Sigmoid colon (tissue), 6 donors: ENCODE measurements at regions not wholly inside any gene's neighbourhood (a gene's known extent, or its start where the extent isn't known, plus 50 kb on each side); places are given as distances from the start of the nearest gene placed in this dataset.
"Not testable (repeated sequence)": the region's sequence is repeated elsewhere in the genome, so short reads cannot be mapped to it uniquely, and the experiment has no call there.

Source experiments
- DNase-seq: peaks from one replicate; pipeline ENCODE4 v3.0.0-alpha.2; 2019
- H3K27ac ChIP-seq, 4 donors: fragments of 200-600 bp; sonication (generic); one replicate each; pipeline ENCODE4 v1.5.1; 2016 to 2019; ENCODE audit warnings: mild to moderate bottlenecking in 1 of 4
- H3K27me3 ChIP-seq, 3 donors: fragments of 200-600 bp; sonication (generic); one replicate each; pipeline ENCODE4 v1.5.1; 2019; ENCODE audit warnings: mild to moderate bottlenecking in 1 of 3
- H3K36me3 ChIP-seq, 4 donors: fragments of 200-600 bp; sonication (generic); one replicate each; pipeline ENCODE4 v1.5.1; 2016 to 2019
- H3K4me1 ChIP-seq, 4 donors: fragments of 200-600 bp; sonication (generic); one replicate each; pipeline ENCODE4 v1.5.1; 2017 to 2019
- H3K4me3 ChIP-seq, 4 donors: fragments of 200-600 bp; sonication (generic); one replicate each; pipeline ENCODE4 v1.5.1; 2017 to 2019; ENCODE audit warnings: mild to moderate bottlenecking in 2 of 4, moderate library complexity in 1 of 4
- H3K9me3 ChIP-seq, 4 donors: fragments of 200-600 bp in 3 of 4; sonication (generic) in 3 of 4; one replicate each; pipeline versions ENCODE4 v1.5.1 to v1.6.1; 2013 to 2019
- CTCF ChIP-seq, 4 experiments: fragments of 450-650 bp in 3 of 4; fragments of 200-600 bp in 1 of 4; IDR thresholded peaks; one replicate each; pipeline ENCODE4 v1.5.1; 2016 to 2019; ENCODE audit warnings: antibody characterized with exemption in 4 of 4, mild to moderate bottlenecking in 3 of 4, moderate library complexity in 2 of 4
- EP300 ChIP-seq, 4 donors: sonication (generic); formaldehyde crosslinking; IDR thresholded peaks; one replicate each; pipeline ENCODE4 v1.6.1; 2017; ENCODE audit warnings: antibody characterized with exemption in 4 of 4
- POLR2A ChIP-seq, 2 donors: fragments of 450-650 bp; IDR thresholded peaks; one replicate each; pipeline ENCODE4 v1.6.1; 2016; ENCODE audit warnings: antibody characterized with exemption in 2 of 2, mild to moderate bottlenecking in 2 of 2, moderate library complexity in 2 of 2
- POLR2AphosphoS5 ChIP-seq, 4 donors: sonication (generic); formaldehyde crosslinking; IDR thresholded peaks; one replicate each; pipeline ENCODE4 v1.6.1; 2017; ENCODE audit warnings: antibody characterized with exemption in 4 of 4
- WGBS, 2 donors: extraction: QIAGEN DNeasy Blood & Tissue Kit; methylation state at CpG; one replicate each; pipeline ENCODE4 v1.1.7; 2013; 5-methylcytosine and 5-hydroxymethylcytosine counted together
- intact Hi-C: fragments of 100-400 bp; cut with DNase I; formaldehyde crosslinking; loops from one replicate; pipeline ENCODE4 v1.15.1; 2023
- donor health status: healthy with polysubstance abuse.
- donor health status: healthy.

- Histone ChIP-seq H3K4me1 (no peaks in the 10 kb centered on the region), H3K36me3 (no peaks in the 10 kb centered on the region), H3K27ac (no peak overlapping the region), H3K4me3 (no peak overlapping the region), H3K27me3 (no peaks in the 10 kb centered on the region), H3K9me3 (peaks cover 3 to 12% (median 11%) of the 10 kb centered on the region in 4 donors)
- no peak for TF ChIP-seq EP300 (IDR thresholded peaks at IDR 0.05)
- TF ChIP-seq POLR2AphosphoS5 (IDR thresholded peaks at IDR 0.05), result no peak
- no peak for TF ChIP-seq CTCF (IDR thresholded peaks at IDR 0.05)
- TF ChIP-seq POLR2A (IDR thresholded peaks at IDR 0.05), result no peak
- WGBS, 2 donors, result 92 to 94% methylated on average over 3 of the region's 3 CpGs
- DNase-seq, result no peak
- intact Hi-C loops, result no loop called here
Measured at GRCh38 chr9:38171926-38172325, 102.9 kb upstream of the SHB start.

- no peaks in the 10 kb centered on the region for H3K36me3 ChIP-seq
- DNase-seq, result no peak
- no peaks in the 10 kb centered on the region for H3K4me1 ChIP-seq
- no peak overlapping the region for H3K4me3 ChIP-seq
- peaks cover 3 to 12% (median 11%) of the 10 kb centered on the region in 4 donors for H3K9me3 ChIP-seq
- intact Hi-C loops, result no loop called here
- no peaks in the 10 kb centered on the region for H3K27me3 ChIP-seq
- TF ChIP-seq POLR2A (IDR thresholded peaks at IDR 0.05), result no peak
- H3K27ac ChIP-seq, result no peak overlapping the region
- 94% methylated on average over 5 of the region's 5 CpGs for WGBS, 2 donors
Measured at GRCh38 chr9:38171538-38171884, 102.5 kb upstream of the SHB start.

DNA sequence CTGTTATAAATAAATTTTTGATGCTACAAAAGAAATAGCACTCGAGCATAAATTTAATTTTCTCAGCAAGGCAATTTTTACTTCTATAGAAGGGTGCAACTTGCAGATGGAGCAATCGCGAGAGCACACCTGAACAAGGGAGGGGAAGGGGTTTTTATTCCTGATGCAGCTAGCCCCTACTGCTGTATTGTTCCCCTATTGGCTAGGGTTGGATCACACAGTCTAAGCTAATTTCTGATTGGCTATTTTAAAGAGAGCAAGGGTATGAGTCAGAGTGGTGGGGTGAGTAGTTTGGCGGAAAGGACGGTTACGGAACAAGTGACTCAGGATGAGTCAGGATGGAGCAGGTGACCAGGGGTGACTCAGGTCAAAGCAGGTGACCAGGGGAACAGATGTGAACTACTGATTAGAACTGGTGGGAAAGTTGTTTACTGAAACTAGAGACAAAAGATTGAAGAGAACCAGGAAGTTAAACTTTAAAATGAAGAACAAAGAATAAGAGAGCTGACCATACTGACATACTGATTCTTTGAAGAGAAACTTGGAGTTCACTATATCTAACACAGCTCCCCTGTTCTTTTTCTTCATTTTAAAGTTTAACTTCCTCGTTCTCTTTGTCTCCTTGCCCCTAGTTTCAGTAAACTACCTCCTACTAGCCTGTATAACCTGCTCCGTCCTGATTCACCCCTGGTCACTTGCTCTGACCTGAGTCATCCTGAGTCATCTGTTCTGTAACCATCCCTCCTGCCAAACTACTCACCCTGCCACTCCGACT lies 101.9 kb upstream of the SHB start:
- H3K27me3 ChIP-seq, H3K27ac ChIP-seq, intact Hi-C loops, H3K36me3 ChIP-seq, DNase-seq, H3K4me3 ChIP-seq, H3K4me1 ChIP-seq: not testable (repeated sequence)
- 90 to 93% methylated on average over 9 of the region's 9 CpGs for WGBS, 2 donors
- H3K9me3 ChIP-seq, result peaks cover 3 to 12% (median 11%) of the 10 kb centered on the region in 4 donors

GRCh38 chr9:38170155-38170554 lies 101.1 kb upstream of the SHB start:
- peaks cover 3 to 12% (median 11%) of the 10 kb centered on the region in 4 donors for H3K9me3 ChIP-seq
- H3K27me3 ChIP-seq, DNase-seq, intact Hi-C loops, H3K36me3 ChIP-seq, H3K27ac ChIP-seq, H3K4me3 ChIP-seq, H3K4me1 ChIP-seq: not testable (repeated sequence)
- 95 to 96% methylated on average over 6 of the region's 6 CpGs for WGBS, 2 donors

DNA sequence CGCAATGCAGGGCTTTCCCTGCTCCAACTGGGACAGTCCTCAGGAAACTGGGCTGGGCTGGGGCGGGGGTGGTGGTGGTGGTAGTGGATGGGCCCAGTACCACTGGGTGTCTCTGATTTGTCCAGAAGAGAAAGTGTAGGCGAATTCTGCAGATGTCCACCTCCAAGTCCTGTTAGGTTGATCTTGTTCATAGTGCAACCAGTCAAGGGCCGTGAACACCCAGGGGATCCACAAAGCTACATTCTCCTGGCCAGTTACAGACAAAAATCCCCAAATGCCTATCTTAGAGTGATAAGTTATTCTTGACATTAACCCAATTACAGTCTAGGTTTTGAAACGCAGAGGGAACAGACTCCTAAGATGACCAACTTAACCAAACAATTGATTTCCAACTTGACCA lies 97.5 kb upstream of the SHB start:
- H3K4me3 ChIP-seq, result no peak overlapping the region
- no peak overlapping the region for H3K27ac ChIP-seq
- no peaks in the 10 kb centered on the region for H3K4me1 ChIP-seq
- intact Hi-C loops, result no loop called here
- H3K36me3 ChIP-seq, result no peaks in the 10 kb centered on the region
- TF ChIP-seq CTCF (IDR thresholded peaks at IDR 0.05) (no peak), EP300 (IDR thresholded peaks at IDR 0.05) (no peak), POLR2AphosphoS5 (IDR thresholded peaks at IDR 0.05) (no peak), POLR2A (IDR thresholded peaks at IDR 0.05) (no peak)
- DNase-seq, result no peak
- no peaks in the 10 kb centered on the region for H3K27me3 ChIP-seq
- WGBS, 2 donors, result 92 to 94% methylated on average over 5 of the region's 5 CpGs
- H3K9me3 ChIP-seq, result peaks cover 3 to 12% (median 11%) of the 10 kb centered on the region in 4 donors

GRCh38 chr9:38164659-38165221 lies 95.7 kb upstream of the SHB start:
- H3K4me3 ChIP-seq, result no peak overlapping the region
- intact Hi-C loops, result loop anchor here (5.0 kb wide), 1 partner anchor 198 kb away; no protein-coding TSS in a partner anchor

More at GRCh38 chr9:38164659-38165221, 95.7 kb upstream of the SHB start:
- no peaks in the 10 kb centered on the region for H3K36me3 ChIP-seq
- no peak overlapping the region for H3K27ac ChIP-seq
- 40 to 44% methylated on average over 9 of the region's 9 CpGs for WGBS, 2 donors
- no peak for TF ChIP-seq CTCF (IDR thresholded peaks at IDR 0.05)
- TF ChIP-seq POLR2A (IDR thresholded peaks at IDR 0.05), result no peak
- TF ChIP-seq EP300 (IDR thresholded peaks at IDR 0.05), result no peak
- TF ChIP-seq POLR2AphosphoS5 (IDR thresholded peaks at IDR 0.05), result no peak
- H3K27me3 ChIP-seq, result no peaks in the 10 kb centered on the region
- H3K9me3 ChIP-seq, result no peaks in the 10 kb centered on the region
- H3K4me1 ChIP-seq, result no peaks in the 10 kb centered on the region
- peak; percentile 42 for DNase-seq
